Eye (tissue), 1 donor: ENCODE measurements at regions not wholly inside any gene's neighbourhood (a gene's known extent, or its start where the extent isn't known, plus 50 kb on each side); places are given as distances from the start of the nearest gene placed in this dataset.
"Not testable (repeated sequence)": the region's sequence is repeated elsewhere in the genome, so short reads cannot be mapped to it uniquely, and the experiment has no call there.

Source experiments
- DNase-seq: peaks from one replicate; pipeline ENCODE4 v3.0.0-alpha.2; 2015

DNA sequence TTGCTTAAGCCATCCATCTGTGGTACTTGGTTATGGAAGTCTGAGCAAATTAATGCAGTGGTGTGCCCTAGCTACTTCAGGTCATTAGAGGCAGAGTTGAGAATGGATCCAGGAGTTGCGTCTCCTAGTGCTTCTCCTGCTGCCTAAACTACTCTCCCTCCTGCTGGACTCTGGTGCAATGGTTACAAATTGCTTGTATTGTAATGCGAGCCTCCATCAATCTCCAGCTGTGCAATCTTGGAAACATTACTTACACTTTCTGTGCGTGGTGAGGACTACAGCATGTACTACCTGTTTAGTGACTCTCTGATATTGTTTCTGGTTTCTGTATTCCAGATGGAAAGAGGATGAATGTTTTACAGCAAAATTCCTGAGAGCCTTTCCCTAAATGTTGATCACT, 119.0 kb upstream of the CYRIA start:
- peak; percentile 34 for DNase-seq

- DNase-seq, result peak; percentile 26
Observed at GRCh38 chr2:16777123-16777870, 111.7 kb upstream of the CYRIA start.

- no peak for DNase-seq
Observed at GRCh38 chr2:16775899-16776231, 110.2 kb upstream of the CYRIA start.

DNA sequence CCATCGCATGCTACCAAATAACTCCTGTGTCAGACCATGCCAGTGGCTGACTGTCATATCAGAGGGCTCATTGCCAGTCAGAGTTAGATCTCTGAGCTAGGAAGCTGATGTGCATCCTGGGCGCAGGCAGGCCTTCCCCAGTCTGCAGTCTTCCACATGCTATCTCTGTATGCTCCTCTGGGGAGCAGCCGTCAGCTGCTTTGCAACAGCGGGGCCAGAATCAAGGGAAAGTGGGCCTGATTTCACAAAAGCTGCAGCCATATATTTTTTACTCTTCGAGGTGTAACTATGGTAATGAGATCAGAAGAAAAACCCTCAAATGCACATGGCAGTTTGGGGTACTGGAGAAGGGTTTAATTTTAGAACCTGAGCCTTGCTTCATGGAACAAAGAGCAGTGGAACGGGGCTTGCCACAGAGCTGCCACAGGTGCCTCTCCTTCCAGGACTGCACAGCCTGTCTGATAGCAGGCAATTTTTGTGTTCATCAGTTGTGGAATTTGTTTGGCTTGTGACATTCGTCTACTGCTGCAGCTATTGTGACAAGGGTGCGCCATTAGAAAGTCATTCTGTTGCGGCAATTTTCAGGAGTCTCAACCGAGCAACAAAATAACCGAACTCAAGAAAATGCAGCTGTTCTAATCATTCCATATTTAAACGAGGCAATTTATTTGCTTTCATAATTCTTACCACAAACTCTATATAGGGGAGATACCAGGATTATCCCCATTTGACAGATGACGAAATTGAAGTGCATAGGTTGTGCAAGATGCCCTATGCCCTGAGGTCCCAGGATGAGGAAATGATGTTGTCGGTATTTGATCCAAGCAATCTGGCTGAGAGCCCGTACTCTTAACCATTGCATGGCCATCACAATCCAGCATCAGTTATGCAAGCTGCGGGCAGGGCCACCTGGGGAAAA, 109.6 kb upstream of the CYRIA start:
- peak; percentile 44 for DNase-seq

GRCh38 chr2:16774091-16774490, 108.5 kb upstream of the CYRIA start:
- DNase-seq, result no peak

DNA sequence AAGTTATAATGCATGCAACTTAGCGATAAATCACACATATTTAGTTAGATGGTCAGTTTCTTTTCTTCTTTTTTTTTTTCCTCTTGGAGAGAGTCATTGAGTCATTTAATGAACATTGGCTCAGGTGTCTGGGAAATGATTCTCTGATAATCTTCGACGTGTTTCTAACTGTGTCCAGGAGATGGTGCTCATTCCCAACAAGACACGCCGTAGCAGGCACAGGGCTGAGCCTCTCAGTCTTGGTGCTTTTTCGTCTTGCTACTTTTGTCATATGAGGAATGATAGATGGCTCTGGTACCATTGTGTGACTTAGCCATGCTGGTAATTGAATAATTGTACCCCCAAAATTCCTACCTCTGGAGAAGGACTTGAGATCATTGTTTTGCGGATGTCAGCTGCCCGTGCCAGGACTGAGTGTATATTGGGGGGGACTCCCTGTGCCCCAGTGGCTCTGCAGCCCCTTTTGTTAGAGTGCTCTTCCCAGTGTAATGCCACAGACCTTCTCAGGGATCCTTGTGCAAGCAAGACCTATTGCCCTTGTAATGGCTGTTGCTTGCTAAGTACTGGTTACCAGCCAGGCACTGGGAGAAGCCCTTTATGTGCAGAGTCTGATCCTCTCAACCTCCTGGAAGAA, 107.6 kb upstream of the CYRIA start:
- peak; percentile 82 for DNase-seq

DNA sequence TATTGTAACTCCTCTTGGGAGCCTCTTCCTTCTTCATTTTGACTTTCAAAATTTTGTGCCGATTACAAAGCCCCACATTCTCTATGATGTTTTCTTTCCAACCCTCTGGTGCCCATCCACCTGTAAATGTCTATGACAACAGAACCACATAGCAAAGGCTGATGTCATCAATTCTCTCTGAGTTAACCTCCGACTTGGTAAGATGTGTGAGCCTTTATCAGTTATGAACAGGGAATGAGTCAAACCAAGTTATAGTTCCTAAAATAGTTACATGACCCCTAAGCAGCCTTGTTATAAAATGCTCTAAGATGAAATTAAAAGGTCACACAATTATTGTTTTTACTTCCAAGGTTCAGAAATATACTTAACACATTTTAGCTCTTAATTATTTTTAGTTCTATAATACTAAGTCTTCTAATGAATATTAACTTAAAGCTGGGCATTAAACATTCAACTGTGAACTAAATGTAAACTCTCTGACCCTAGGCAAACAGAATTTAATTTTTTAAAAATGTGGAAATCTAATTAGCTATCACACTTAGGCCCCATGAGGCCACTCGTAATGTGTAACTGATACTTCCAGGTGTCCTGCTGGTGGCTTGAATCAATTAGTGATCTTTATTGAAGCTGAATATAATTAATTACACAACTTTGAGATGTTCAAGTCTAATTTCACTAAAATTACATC, 102.3 kb upstream of the CYRIA start:
- DNase-seq, result no peak

- DNase-seq, result no peak
Observed at GRCh38 chr2:16765356-16765755, 99.7 kb upstream of the CYRIA start.

- DNase-seq, result no peak
Observed at GRCh38 chr2:16764487-16764886, 98.9 kb upstream of the CYRIA start.

- DNase-seq, result no peak
Observed at GRCh38 chr2:16763493-16763899, 97.9 kb upstream of the CYRIA start.

GRCh38 chr2:16763056-16763455, 97.4 kb upstream of the CYRIA start:
- DNase-seq, result no peak

DNA sequence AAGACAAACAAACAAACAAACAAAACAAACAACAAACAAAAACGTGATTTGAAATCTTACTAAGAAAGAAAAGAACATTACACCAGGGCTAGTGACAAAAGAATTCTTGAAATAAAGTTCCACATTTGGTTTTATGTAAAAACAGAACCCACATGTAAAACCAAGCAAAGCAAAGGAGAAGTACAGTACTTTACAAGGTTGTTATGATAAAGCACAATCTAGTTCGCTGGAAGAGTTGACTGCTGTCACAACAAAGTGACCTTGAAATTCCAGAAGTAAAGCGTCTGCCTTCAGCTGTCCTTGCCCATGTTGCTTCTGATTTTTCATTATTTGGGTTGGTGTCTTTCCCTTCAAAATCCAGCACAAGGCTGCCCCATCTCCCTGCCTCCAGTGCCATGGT, 94.8 kb upstream of the CYRIA start:
- DNase-seq, result no peak

DNA sequence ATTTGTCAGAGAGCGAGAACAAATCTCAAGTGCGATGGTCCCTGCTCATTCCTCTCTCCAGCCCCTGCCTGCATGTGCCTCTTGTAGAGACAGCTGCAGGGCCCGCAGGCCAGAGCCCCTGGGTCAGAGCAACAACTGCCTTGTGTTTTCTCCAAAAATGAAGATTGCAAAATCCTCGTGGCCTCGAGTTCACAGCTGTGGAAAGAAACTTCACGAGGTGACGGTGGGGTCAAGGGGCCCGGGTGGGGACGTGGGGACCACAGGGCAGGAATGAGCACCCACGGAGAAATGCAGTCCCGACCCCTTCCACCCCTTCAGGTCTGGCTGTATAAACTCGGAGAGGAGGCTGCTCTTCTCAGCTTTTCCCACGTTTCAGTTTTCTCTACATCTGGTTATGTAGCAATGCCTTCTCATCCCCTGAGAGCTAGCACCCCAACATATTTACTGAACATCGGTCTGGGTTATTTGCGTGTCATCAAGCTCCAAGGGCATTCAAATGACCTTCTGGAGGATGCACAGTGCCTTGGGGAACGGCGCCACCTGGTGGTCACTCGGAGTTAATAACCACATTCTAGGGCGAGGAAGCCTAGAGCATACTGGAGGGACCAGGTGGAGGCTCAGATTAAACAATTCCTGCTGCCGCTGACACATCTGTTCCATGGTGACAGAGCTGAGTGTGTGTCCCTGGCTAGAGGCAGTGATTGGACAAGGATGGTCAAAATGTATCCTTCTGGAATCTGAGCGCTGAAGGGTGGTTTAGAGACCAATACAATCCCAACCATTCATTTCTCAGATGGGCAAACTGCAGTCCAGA, 91.4 kb upstream of the CYRIA start:
- peak; percentile 87 for DNase-seq

- no peak for DNase-seq
Observed at GRCh38 chr2:16755442-16755841, 89.8 kb upstream of the CYRIA start.

GRCh38 chr2:16753025-16753424, 87.4 kb upstream of the CYRIA start:
- not testable (repeated sequence) for DNase-seq

GRCh38 chr2:16750925-16751214, 85.2 kb upstream of the CYRIA start:
- DNase-seq, result not testable (repeated sequence)

DNA sequence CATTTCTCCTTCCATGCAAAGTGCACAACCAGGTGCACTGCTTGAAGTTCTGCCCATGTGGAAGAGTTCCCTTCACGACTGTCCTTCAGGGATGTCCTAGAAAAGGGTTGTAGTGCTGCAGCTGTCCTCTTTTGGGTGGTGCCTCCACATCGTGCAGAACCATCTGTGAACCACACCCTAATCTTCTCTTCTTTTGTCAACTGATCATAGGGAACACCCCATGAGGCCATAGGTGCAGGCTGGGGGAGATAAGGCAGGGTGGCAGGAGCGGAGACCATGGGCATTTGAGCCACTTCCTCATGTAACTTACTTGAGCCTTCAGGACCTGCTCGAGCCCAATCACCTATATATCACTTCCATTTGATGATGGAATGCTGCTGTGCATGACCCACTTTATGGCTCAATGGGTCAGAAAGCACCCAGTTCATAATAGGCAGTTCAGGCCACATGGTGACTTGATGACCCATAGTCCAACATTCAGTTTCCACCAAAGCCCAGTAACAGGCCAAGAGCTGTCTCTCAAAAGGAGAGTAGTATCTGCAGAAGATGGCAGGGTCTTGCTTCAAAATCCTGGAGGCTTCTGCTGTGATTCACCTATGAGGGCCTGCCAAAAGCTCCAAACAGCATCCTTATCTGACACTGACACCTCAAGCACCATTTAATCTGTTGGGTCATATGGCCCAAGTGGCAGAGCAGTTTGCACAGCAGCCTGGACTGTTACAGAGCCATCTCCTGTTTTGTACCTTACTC, 84.7 kb upstream of the CYRIA start:
- no peak for DNase-seq

GRCh38 chr2:16748511-16749266, 83.1 kb upstream of the CYRIA start:
- DNase-seq, result not testable (repeated sequence)

DNA sequence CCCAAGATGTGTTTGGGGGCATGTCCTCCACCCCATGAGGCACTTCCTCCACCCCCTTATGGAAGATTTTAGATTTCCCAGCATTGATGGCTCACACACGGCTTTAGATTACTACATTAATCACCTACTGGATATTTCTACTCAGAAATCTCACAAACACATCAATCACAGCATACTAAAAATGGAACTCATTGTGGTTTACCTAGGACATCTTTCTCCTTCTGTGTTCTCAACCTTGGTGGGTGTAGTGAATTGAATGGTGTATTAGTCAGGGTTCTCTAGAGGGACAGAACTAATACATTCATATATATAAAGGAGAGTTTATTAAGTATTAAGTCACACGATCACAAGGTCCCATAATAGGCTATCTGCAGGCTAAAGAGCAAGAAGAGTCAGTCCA, 82.1 kb upstream of the CYRIA start:
- DNase-seq, result no peak

- DNase-seq, result no peak
Observed at GRCh38 chr2:16747257-16747656, 81.6 kb upstream of the CYRIA start.

DNA sequence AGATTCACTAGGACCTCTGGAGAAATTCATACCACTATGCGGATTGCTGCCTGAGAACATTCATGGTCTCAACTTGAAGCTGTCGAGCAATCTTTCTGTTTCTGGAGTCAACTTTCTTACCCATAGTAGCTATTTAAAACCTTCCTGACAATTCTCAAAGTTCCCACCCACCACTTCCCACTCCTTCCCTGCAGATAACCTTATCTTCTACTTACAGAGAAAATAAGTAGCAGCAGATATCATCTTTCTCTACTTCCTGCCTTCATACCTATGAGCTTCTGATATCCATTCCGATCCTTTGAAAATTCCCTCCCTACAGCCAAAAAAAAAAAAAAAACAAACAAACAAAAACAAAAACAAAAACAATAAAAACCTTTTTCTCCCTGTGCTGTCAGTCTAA, 81.2 kb upstream of the CYRIA start:
- DNase-seq, result no peak
